Stomach (tissue), 8 donors: ENCODE measurements at regions not wholly inside any gene's neighbourhood (a gene's known extent, or its start where the extent isn't known, plus 50 kb on each side); places are given as distances from the start of the nearest gene placed in this dataset.
A peak's percentile ranks its signal among the peaks of the same experiment; 100 is the strongest.

Source experiments
- DNase-seq, 2 donors: peaks; one replicate each; pipeline versions ENCODE4 v3.0.0 to v3.0.0-alpha.2; 2013 to 2019
- H3K27ac ChIP-seq, 5 donors: fragments of 200-600 bp in 4 of 5; sonication (generic) in 4 of 5; one replicate each; pipeline ENCODE4 v1.5.1; 2013 to 2019; ENCODE audit warnings: mild to moderate bottlenecking in 1 of 5, moderate library complexity in 1 of 5
- H3K27me3 ChIP-seq, 3 donors: fragments of 200-600 bp; sonication (generic); one replicate each; pipeline ENCODE4 v1.5.1; 2017 to 2019; ENCODE audit warnings: mixed run types in 1 of 3
- H3K36me3 ChIP-seq, 4 donors: fragments of 200-600 bp; sonication (generic); 1 replicate in 3 of 4; 2 replicates in 1 of 4; pipeline ENCODE4 v1.5.1; 2016 to 2019
- H3K4me1 ChIP-seq, 4 donors: fragments of 200-600 bp; sonication (generic); one replicate each; pipeline ENCODE4 v1.5.1; 2016 to 2019
- H3K4me3 ChIP-seq, 4 donors: fragments of 200-600 bp; sonication (generic) in 3 of 4; one replicate each; pipeline ENCODE4 v1.5.1; 2016 to 2019; ENCODE audit warnings: mild to moderate bottlenecking in 1 of 4
- H3K9me3 ChIP-seq, 4 donors: fragments of 200-600 bp; sonication (generic); one replicate each; pipeline ENCODE4 v1.5.1; 2016 to 2019
- EP300 ChIP-seq: sonication (generic); formaldehyde crosslinking; IDR thresholded peaks from one replicate; pipeline ENCODE4 v1.6.1; 2017; ENCODE audit warnings: antibody characterized with exemption
- POLR2A ChIP-seq, 4 donors: fragments of 450-650 bp; IDR thresholded peaks; one replicate each; pipeline ENCODE4 v1.6.1; 2016; ENCODE audit warnings: antibody characterized with exemption in 4 of 4, control low read depth in 2 of 4, mild to moderate bottlenecking in 1 of 4, moderate library complexity in 1 of 4
- POLR2AphosphoS5 ChIP-seq, 3 donors: sonication (generic); formaldehyde crosslinking; IDR thresholded peaks; one replicate each; pipeline ENCODE4 v1.6.1; 2016; ENCODE audit warnings: antibody characterized with exemption in 3 of 3
- WGBS, 5 donors: extraction: QIAGEN DNeasy Blood & Tissue Kit in 3 of 5; methylation state at CpG; one replicate each; pipeline versions ENCODE4 v1.1.5 to v1.1.7; 2013 to 2018; 5-methylcytosine and 5-hydroxymethylcytosine counted together
- intact Hi-C: fragments of 100-400 bp; cut with DNase I; formaldehyde crosslinking; loops from one replicate; pipeline ENCODE4 v1.15.1; 2023; ENCODE audit warnings: low total_unique reads
- TF ChIP-seq, protein P1 (sequence below), 7 experiments: fragments of 450-650 bp in 4 of 7; fragments of 200-600 bp in 3 of 7; sonication (generic) in 3 of 7; IDR thresholded peaks; one replicate each; pipeline ENCODE4 v1.5.1; 2016 to 2019; ENCODE audit warnings: antibody characterized with exemption in 7 of 7, control low read depth in 2 of 7, mild to moderate bottlenecking in 1 of 7
- donor health status: healthy with polysubstance abuse.
- donor health status: Bipolar disorder and iron deficiency.
- donor health status: healthy.

DNA sequence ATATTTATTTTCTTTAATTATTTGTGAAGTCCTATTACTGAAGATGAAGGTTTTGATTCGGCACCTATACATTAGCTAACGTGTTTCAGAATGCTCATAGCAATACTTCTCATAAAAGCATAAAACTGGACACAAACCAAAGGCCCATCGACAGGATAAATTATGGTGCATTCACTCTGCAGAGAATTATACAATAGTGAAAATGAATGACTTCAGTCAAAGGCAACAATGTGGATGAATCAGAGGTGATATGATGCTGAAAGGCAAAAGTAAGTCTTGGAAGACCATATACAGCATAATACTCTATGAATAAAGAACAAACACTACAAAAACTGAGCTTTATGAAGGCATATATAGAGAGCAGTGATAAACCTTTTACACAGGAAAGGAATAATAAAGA, 156.6 kb upstream of the EGLN3 start:
- Histone ChIP-seq H3K27me3 (no peaks in the 10 kb centered on the region), H3K4me1 (peaks cover 0 to 12% (median 10%) of the 10 kb centered on the region in 4 donors), H3K4me3 (no peak overlapping the region), H3K36me3 (no peaks in the 10 kb centered on the region), H3K27ac (no peak overlapping the region), H3K9me3 (no peaks in the 10 kb centered on the region)
- no peak for DNase-seq
- intact Hi-C loops = no loop called here
- 84 to 96% (median 93%) methylated on average over 3 of the region's 3 CpGs for WGBS, 5 donors
- TF ChIP-seq EP300 (no peak), POLR2AphosphoS5 (IDR thresholded peaks at IDR 0.05) (no peak), POLR2A (IDR thresholded peaks at IDR 0.05) (no peak)
- TF ChIP-seq, protein P1, sequence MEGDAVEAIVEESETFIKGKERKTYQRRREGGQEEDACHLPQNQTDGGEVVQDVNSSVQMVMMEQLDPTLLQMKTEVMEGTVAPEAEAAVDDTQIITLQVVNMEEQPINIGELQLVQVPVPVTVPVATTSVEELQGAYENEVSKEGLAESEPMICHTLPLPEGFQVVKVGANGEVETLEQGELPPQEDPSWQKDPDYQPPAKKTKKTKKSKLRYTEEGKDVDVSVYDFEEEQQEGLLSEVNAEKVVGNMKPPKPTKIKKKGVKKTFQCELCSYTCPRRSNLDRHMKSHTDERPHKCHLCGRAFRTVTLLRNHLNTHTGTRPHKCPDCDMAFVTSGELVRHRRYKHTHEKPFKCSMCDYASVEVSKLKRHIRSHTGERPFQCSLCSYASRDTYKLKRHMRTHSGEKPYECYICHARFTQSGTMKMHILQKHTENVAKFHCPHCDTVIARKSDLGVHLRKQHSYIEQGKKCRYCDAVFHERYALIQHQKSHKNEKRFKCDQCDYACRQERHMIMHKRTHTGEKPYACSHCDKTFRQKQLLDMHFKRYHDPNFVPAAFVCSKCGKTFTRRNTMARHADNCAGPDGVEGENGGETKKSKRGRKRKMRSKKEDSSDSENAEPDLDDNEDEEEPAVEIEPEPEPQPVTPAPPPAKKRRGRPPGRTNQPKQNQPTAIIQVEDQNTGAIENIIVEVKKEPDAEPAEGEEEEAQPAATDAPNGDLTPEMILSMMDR (IDR thresholded peaks at IDR 0.05) = no peak

DNA sequence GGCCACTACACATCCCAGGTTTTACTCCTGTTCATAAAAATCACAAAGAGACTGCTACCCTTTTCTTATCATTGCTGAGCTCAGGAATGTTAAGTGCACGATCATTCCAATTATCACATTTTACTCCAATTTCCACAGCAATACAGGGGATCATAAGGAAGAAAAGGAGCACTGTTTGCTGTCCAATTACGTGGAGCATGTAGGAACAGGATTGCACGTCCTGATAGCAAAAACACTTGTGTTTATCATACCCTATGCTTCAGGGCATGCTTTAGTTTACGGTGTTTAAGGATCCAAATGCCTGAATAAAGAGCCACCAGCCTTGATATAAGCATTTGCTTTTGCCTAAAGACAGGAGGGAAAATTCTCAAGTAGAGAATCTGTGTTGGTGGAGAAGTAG, 155.4 kb upstream of the EGLN3 start:
- intact Hi-C loops = no loop called here
- Histone ChIP-seq H3K27ac (no peak overlapping the region), H3K27me3 (no peaks in the 10 kb centered on the region), H3K9me3 (no peaks in the 10 kb centered on the region), H3K36me3 (no peaks in the 10 kb centered on the region), H3K4me1 (peaks cover 0 to 3% (median under 1%) of the 10 kb centered on the region in 4 donors), H3K4me3 (no peak overlapping the region)
- WGBS, 5 donors = 77 to 84% (median 80%) methylated on average over 4 of the region's 4 CpGs
- no peak for DNase-seq
- TF ChIP-seq, protein P1 (IDR thresholded peaks at IDR 0.05) = no peak
- TF ChIP-seq EP300 (no peak), POLR2A (IDR thresholded peaks at IDR 0.05) (no peak), POLR2AphosphoS5 (IDR thresholded peaks at IDR 0.05) (no peak)

DNA sequence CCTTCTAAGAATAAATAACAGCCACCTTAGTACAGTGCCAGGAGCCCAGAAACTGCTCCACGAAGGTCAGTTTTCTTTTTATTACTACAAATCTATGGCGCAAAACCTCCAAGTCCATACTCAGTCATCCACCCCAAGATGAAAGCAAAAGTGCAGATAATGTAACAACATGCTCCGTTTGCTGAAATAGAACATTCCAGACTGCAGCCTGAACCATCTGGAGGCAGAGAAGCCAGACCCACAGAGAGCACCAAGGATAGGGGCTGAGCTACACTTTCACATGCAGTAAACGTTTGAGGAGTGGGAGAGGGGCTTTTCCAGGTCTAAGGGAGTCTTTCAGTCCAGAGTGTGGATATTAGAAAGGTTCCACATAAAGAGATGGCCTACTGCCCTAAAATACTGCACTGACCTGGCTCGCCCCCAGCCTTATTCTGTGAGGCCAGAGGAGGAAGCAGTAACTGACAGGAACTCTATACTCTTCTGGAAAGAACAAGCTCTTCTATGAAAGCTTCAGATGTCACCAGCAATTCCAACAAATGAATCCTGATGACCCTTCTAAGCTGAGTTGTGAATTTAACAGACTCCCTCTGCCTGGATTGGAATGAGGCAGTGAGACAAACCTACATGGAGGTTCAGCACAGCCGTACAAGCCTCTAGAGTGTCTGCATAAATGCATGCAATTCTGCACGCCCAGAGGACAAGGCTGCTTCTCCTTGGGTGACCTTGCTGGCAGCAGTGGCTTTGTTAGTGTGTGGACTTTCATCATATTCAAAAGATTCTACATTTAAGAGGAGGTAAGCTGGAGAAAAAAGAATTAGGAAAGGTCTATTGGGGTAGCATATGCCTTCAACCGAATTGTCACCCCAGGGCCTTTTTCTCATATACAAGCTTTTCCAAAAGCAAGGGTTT, 153.9 kb upstream of the EGLN3 start:
- no peak for DNase-seq
- WGBS, 5 donors = 67 to 81% (median 75%) methylated on average over 8 of the region's 8 CpGs
- Histone ChIP-seq H3K9me3 (no peaks in the 10 kb centered on the region), H3K27ac (no peak overlapping the region), H3K27me3 (no peaks in the 10 kb centered on the region), H3K36me3 (no peaks in the 10 kb centered on the region), H3K4me1 (peaks cover 0 to 3% (median 1%) of the 10 kb centered on the region in 4 donors), H3K4me3 (no peak overlapping the region)
- intact Hi-C loops = no loop called here
- TF ChIP-seq EP300 (no peak), POLR2AphosphoS5 (IDR thresholded peaks at IDR 0.05) (no peak)

DNA sequence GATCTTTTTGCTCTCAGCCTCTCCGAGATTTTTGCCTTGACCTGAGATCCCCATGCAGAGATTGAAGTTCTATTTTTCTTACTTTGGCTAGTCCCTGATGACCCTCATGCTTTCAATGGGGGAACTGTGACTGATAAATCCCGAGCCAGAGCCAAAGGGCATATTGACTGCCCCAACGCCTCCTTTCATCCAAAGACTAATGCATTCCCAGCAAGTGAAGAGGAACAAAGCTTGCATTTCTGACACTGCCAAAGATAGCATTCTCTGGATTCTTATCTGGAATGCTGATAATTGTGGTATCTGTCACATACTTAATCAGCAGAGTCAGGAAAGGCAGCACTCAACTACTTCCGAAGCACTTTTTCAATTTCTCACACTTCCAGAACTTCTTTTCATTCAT, 152.3 kb upstream of the EGLN3 start:
- intact Hi-C loops = no loop called here
- Histone ChIP-seq H3K27me3 (no peaks in the 10 kb centered on the region), H3K4me1 (peaks cover 5 to 18% (median 12%) of the 10 kb centered on the region in 4 donors), H3K9me3 (no peaks in the 10 kb centered on the region), H3K4me3 (no peak overlapping the region), H3K27ac (no peak overlapping the region), H3K36me3 (no peaks in the 10 kb centered on the region)
- WGBS, 5 donors = 79 to 91% (median 87%) methylated on average over 4 of the region's 4 CpGs
- no peak for DNase-seq
- TF ChIP-seq POLR2A (IDR thresholded peaks at IDR 0.05) = no peak
- TF ChIP-seq POLR2AphosphoS5 (IDR thresholded peaks at IDR 0.05) = no peak

DNA sequence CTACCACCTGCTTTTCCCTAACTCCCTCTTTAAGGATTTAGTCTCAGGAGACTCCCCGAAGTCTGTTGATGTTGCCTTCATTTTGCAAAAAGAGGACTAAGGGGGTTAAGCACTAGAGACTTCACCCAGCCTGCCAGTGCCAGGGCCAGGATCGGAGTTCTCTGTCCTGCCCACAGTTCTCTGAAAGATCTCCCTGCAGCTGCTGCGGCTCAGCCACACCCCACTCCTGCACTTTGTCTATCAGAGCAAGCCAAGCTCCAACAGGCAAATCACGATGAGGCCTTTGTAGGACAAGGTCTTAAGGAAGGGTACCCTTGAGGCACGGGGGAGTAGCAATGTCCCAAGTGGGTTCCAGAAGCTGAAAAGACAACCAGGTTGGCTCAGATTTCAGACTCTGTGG, 148.8 kb upstream of the EGLN3 start:
- DNase-seq = peak in 1 of 2 donors; percentile 18
- 35 to 70% (median 50%) methylated on average over 4 to 5 of the region's 5 CpGs for WGBS, 5 donors

More for the DNA sequence above, 148.8 kb upstream of the EGLN3 start:
- no peak overlapping the region for H3K4me3 ChIP-seq
- peaks cover 12 to 25% (median 15%) of the 10 kb centered on the region in 4 donors for H3K4me1 ChIP-seq
- no peaks in the 10 kb centered on the region for H3K36me3 ChIP-seq
- H3K27ac ChIP-seq = no peak overlapping the region
- intact Hi-C loops = loop anchor here (10.0 kb wide), 1 partner anchor 255 kb away; no protein-coding TSS in a partner anchor
- H3K27me3 ChIP-seq = no peaks in the 10 kb centered on the region
- TF ChIP-seq POLR2AphosphoS5 (IDR thresholded peaks at IDR 0.05) (no peak), POLR2A (IDR thresholded peaks at IDR 0.05) (no peak)
- TF ChIP-seq, protein P1 (IDR thresholded peaks at IDR 0.05) = no peak
- H3K9me3 ChIP-seq = no peaks in the 10 kb centered on the region
